Endodermal cell (in vitro differentiated cells): ENCODE measurements at regions not wholly inside any gene's neighbourhood (a gene's known extent, or its start where the extent isn't known, plus 50 kb on each side); places are given as distances from the start of the nearest gene placed in this dataset.

Experiments used
- DNase-seq: peaks from one replicate; pipeline ENCODE4 v3.0.0-alpha.2; 2017
- H3K27ac ChIP-seq: 2 replicates; pipeline ENCODE4 v1.5.1; 2013; ENCODE audit warnings: mild to moderate bottlenecking, low read depth, low read length, moderate library complexity
- H3K27me3 ChIP-seq: 2 replicates; pipeline ENCODE4 v1.6.1; 2013; ENCODE audit warnings: mild to moderate bottlenecking, low read length, moderate library complexity; ENCODE audit not compliant: insufficient read depth, control insufficient read depth, poor library complexity, severe bottlenecking
- H3K36me3 ChIP-seq: 2 replicates; pipeline ENCODE4 v1.7.0; 2013; ENCODE audit warnings: mild to moderate bottlenecking, low read length, moderate library complexity; ENCODE audit not compliant: control insufficient read depth, insufficient read depth
- H3K4me1 ChIP-seq: one replicate; pipeline ENCODE4 v1.7.0; 2013; ENCODE audit warnings: low read length; ENCODE audit not compliant: control insufficient read depth, insufficient read depth
- H3K4me3 ChIP-seq: 2 replicates; pipeline ENCODE4 v1.5.1; 2013; ENCODE audit warnings: mild to moderate bottlenecking, low read length, moderate library complexity
- H3K9ac ChIP-seq: 2 replicates; pipeline ENCODE4 v1.6.1; 2013; ENCODE audit warnings: mild to moderate bottlenecking, low read length, moderate library complexity; ENCODE audit not compliant: poor library complexity, severe bottlenecking; ENCODE audit errors: extremely low read depth
- H3K9me3 ChIP-seq: 2 replicates; pipeline ENCODE4 v1.6.1; 2013; ENCODE audit warnings: mild to moderate bottlenecking, low read length, moderate library complexity; ENCODE audit not compliant: control insufficient read depth
- H3K27ac Mint-ChIP-seq: 2 replicates; pipeline ENCODE4 v1.8.0; 2020; ENCODE audit warnings: mixed read lengths
- H3K27me3 Mint-ChIP-seq: 2 replicates; pipeline ENCODE4 v1.8.0; 2021; ENCODE audit warnings: mild to moderate bottlenecking, mixed read lengths; ENCODE audit not compliant: insufficient read depth
- H3K36me3 Mint-ChIP-seq: 2 replicates; pipeline ENCODE4 v1.8.0; 2020; ENCODE audit warnings: low read depth, mixed read lengths
- H3K4me1 Mint-ChIP-seq: 2 replicates; pipeline ENCODE4 v1.8.0; 2020; ENCODE audit warnings: mixed read lengths
- H3K4me3 Mint-ChIP-seq: 2 replicates; pipeline ENCODE4 v1.8.0; 2020; ENCODE audit warnings: mild to moderate bottlenecking, moderate library complexity, mixed read lengths
- H3K9me3 Mint-ChIP-seq: 2 replicates; pipeline ENCODE4 v1.8.0; 2020; ENCODE audit warnings: mild to moderate bottlenecking, mixed read lengths
- WGBS, 2 experiments: methylation state at CpG; one replicate each; pipeline versions ENCODE4 v1.1.5 to v1.1.7; 2013; ENCODE audit warnings: missing lambda C conversion rate in 2 of 2, mixed read lengths in 1 of 2; ENCODE audit not compliant: insufficient coverage in 1 of 2, insufficient read length in 1 of 2; 5-methylcytosine and 5-hydroxymethylcytosine counted together
- TF ChIP-seq, protein P1 (sequence below): fragments of 200-600 bp; sonication (generic); conservative IDR thresholded peaks from 2 replicates; pipeline ENCODE4 v1.5.0; 2021; ENCODE audit warnings: antibody characterized with exemption, mild to moderate bottlenecking

GRCh38 chr5:82863266-82863665 lies 213.9 kb downstream of the TMEM167A start:
- Histone ChIP-seq H3K9ac (no peak overlapping the region), H3K9me3 (no peaks in the 10 kb centered on the region), H3K4me1 (no peaks in the 10 kb centered on the region), H3K27me3 (no peaks in the 10 kb centered on the region), H3K4me3 (no peak overlapping the region), H3K27ac (peak overlapping the region; percentile 62), H3K36me3 (no peaks in the 10 kb centered on the region)
- 67% methylated on average over 3 of the region's 3 CpGs; no CpG with 5 or more reads in 1 of the 2 experiments for WGBS, 2 experiments
- no peak overlapping the region for H3K4me3 Mint-ChIP-seq
- TF ChIP-seq, protein P1, sequence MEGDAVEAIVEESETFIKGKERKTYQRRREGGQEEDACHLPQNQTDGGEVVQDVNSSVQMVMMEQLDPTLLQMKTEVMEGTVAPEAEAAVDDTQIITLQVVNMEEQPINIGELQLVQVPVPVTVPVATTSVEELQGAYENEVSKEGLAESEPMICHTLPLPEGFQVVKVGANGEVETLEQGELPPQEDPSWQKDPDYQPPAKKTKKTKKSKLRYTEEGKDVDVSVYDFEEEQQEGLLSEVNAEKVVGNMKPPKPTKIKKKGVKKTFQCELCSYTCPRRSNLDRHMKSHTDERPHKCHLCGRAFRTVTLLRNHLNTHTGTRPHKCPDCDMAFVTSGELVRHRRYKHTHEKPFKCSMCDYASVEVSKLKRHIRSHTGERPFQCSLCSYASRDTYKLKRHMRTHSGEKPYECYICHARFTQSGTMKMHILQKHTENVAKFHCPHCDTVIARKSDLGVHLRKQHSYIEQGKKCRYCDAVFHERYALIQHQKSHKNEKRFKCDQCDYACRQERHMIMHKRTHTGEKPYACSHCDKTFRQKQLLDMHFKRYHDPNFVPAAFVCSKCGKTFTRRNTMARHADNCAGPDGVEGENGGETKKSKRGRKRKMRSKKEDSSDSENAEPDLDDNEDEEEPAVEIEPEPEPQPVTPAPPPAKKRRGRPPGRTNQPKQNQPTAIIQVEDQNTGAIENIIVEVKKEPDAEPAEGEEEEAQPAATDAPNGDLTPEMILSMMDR = no peak
- DNase-seq = no peak
- H3K27ac Mint-ChIP-seq = no peak overlapping the region
- H3K27me3 Mint-ChIP-seq = no peaks in the 10 kb centered on the region
- peaks cover 9% of the 10 kb centered on the region for H3K4me1 Mint-ChIP-seq
- H3K36me3 Mint-ChIP-seq = no peaks in the 10 kb centered on the region
- H3K9me3 Mint-ChIP-seq = no peaks in the 10 kb centered on the region

DNA sequence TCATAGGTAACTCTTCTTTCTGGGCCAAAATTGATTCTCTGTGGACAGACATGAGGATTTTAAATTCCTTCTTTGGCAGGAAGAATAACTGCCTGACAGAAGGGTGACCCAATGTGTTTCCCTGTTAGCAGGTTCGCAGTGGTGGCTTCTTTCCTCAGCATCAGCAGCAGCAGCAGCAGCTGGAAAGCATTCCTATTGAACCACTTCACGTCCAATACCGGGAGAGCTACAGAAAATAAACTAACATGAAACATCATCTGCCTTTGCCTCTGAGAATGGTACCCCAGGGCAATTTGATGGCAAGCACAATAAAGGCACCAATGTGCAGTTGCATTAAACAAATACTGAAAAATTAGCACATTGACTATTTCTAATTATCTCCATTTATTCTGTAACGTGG lies 214.5 kb downstream of the TMEM167A start:
- peaks cover 9% of the 10 kb centered on the region for H3K4me1 Mint-ChIP-seq
- TF ChIP-seq, protein P1 = no peak
- Histone ChIP-seq H3K4me3 (no peak overlapping the region), H3K9me3 (no peaks in the 10 kb centered on the region), H3K4me1 (no peaks in the 10 kb centered on the region), H3K27ac (peak overlapping the region; percentile 62), H3K27me3 (no peaks in the 10 kb centered on the region), H3K36me3 (no peaks in the 10 kb centered on the region), H3K9ac (no peak overlapping the region)
- 85 to 94% methylated on average over 2 to 3 of the region's 4 CpGs for WGBS, 2 experiments
- no peaks in the 10 kb centered on the region for H3K27me3 Mint-ChIP-seq
- no peaks in the 10 kb centered on the region for H3K9me3 Mint-ChIP-seq
- no peak overlapping the region for H3K27ac Mint-ChIP-seq
- no peak overlapping the region for H3K4me3 Mint-ChIP-seq
- H3K36me3 Mint-ChIP-seq = no peaks in the 10 kb centered on the region
- DNase-seq = no peak

GRCh38 chr5:82862261-82862660 lies 214.9 kb downstream of the TMEM167A start:
- whole genome bisulfite sequencing, 2 experiments = 71 to 94% methylated on average over 4 of the region's 4 CpGs
- no peak for DNase-seq
- Mint-ChIP-seq H3K4me3 (no peak overlapping the region), H3K36me3 (no peaks in the 10 kb centered on the region), H3K27me3 (no peaks in the 10 kb centered on the region), H3K27ac (no peak overlapping the region), H3K9me3 (no peaks in the 10 kb centered on the region), H3K4me1 (peaks cover 9% of the 10 kb centered on the region)
- no peaks in the 10 kb centered on the region for H3K36me3 ChIP-seq
- H3K9me3 ChIP-seq = no peaks in the 10 kb centered on the region
- H3K27me3 ChIP-seq = no peaks in the 10 kb centered on the region
- H3K4me3 ChIP-seq = no peak overlapping the region
- H3K9ac ChIP-seq = no peak overlapping the region
- no peaks in the 10 kb centered on the region for H3K4me1 ChIP-seq
- peak overlapping the region; percentile 48 for H3K27ac ChIP-seq
- TF ChIP-seq, protein P1 = no peak
